Breast epithelium (tissue), 3 donors: ENCODE measurements at regions not wholly inside any gene's neighbourhood (a gene's known extent, or its start where the extent isn't known, plus 50 kb on each side); places are given as distances from the start of the nearest gene placed in this dataset.

Experiments
- POLR2A ChIP-seq: fragments of 450-650 bp; IDR thresholded peaks from one replicate; pipeline ENCODE4 v1.6.1; 2016; ENCODE audit warnings: antibody characterized with exemption, mild to moderate bottlenecking, moderate library complexity
- POLR2AphosphoS5 ChIP-seq, 3 donors: sonication (generic); formaldehyde crosslinking; IDR thresholded peaks; one replicate each; pipeline ENCODE4 v1.6.1; 2017; ENCODE audit warnings: antibody characterized with exemption in 3 of 3
- TF ChIP-seq, protein P1 (sequence below), 3 donors: fragments of 450-650 bp; IDR thresholded peaks; one replicate each; pipeline ENCODE4 v1.5.1; 2016 to 2017; ENCODE audit warnings: antibody characterized with exemption in 3 of 3, mild to moderate bottlenecking in 3 of 3, moderate library complexity in 3 of 3

DNA sequence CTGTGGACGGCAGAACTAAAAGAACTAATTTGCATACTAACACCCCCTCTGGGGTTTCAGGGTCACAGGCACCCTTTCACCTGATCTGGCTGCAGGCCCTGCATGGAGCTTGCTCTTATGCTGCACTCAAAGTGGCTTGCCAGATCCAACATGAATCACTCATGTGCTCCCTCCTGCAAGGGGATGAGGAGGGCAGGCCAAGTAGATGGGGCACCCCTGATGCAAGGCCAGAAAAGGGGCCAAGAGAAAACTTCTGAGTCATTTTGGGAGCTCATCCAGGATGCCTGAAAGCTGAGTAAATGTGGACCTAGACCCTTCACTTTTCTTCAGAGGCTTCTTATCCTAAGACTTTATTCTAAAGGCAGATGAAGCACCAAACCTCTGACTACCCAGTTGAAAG, 558.5 kb upstream of the PTGER4 start:
- TF ChIP-seq, protein P1, sequence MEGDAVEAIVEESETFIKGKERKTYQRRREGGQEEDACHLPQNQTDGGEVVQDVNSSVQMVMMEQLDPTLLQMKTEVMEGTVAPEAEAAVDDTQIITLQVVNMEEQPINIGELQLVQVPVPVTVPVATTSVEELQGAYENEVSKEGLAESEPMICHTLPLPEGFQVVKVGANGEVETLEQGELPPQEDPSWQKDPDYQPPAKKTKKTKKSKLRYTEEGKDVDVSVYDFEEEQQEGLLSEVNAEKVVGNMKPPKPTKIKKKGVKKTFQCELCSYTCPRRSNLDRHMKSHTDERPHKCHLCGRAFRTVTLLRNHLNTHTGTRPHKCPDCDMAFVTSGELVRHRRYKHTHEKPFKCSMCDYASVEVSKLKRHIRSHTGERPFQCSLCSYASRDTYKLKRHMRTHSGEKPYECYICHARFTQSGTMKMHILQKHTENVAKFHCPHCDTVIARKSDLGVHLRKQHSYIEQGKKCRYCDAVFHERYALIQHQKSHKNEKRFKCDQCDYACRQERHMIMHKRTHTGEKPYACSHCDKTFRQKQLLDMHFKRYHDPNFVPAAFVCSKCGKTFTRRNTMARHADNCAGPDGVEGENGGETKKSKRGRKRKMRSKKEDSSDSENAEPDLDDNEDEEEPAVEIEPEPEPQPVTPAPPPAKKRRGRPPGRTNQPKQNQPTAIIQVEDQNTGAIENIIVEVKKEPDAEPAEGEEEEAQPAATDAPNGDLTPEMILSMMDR (IDR thresholded peaks at IDR 0.05): no peak
- TF ChIP-seq POLR2AphosphoS5 (IDR thresholded peaks at IDR 0.05) (no peak), POLR2A (no peak)
